ENCODE measurements at regions not wholly inside any gene's neighbourhood (a gene's known extent, or its start where the extent isn't known, plus 50 kb on each side); places are given as distances from the start of the nearest gene placed in this dataset.

- TF ChIP-seq, protein P1, sequence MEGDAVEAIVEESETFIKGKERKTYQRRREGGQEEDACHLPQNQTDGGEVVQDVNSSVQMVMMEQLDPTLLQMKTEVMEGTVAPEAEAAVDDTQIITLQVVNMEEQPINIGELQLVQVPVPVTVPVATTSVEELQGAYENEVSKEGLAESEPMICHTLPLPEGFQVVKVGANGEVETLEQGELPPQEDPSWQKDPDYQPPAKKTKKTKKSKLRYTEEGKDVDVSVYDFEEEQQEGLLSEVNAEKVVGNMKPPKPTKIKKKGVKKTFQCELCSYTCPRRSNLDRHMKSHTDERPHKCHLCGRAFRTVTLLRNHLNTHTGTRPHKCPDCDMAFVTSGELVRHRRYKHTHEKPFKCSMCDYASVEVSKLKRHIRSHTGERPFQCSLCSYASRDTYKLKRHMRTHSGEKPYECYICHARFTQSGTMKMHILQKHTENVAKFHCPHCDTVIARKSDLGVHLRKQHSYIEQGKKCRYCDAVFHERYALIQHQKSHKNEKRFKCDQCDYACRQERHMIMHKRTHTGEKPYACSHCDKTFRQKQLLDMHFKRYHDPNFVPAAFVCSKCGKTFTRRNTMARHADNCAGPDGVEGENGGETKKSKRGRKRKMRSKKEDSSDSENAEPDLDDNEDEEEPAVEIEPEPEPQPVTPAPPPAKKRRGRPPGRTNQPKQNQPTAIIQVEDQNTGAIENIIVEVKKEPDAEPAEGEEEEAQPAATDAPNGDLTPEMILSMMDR (optimal IDR thresholded peaks at IDR 0.05 in 1 of 3, IDR thresholded peaks at IDR 0.05 in 1 of 3, conservative IDR thresholded peaks at IDR 0.05 in 1 of 3; ENCODE audit: extremely low read depth in 1 of 3, insufficient read depth in 2 of 3, low read length in 3 of 3), result no peak
- no peak for TF ChIP-seq EZH2 (IDR thresholded peaks at IDR 0.05; ENCODE audit: low read length)
Measured at GRCh38 chr5:133830911-133831310, 137.5 kb downstream of the C5orf15 start.
